Activated CD8-positive, alpha-beta memory T cell treated with anti-CD3 and anti-CD28 coated beads, Interleukin-2, amount 50 U/mL, for 4 hours (primary cell): ENCODE measurements at regions not wholly inside any gene's neighbourhood (a gene's known extent, or its start where the extent isn't known, plus 50 kb on each side); places are given as distances from the start of the nearest gene placed in this dataset.

ENCODE experiments used
- DNase-seq: peaks from one replicate; pipeline ENCODE4 v3.0.0-alpha.2; 2020

DNA sequence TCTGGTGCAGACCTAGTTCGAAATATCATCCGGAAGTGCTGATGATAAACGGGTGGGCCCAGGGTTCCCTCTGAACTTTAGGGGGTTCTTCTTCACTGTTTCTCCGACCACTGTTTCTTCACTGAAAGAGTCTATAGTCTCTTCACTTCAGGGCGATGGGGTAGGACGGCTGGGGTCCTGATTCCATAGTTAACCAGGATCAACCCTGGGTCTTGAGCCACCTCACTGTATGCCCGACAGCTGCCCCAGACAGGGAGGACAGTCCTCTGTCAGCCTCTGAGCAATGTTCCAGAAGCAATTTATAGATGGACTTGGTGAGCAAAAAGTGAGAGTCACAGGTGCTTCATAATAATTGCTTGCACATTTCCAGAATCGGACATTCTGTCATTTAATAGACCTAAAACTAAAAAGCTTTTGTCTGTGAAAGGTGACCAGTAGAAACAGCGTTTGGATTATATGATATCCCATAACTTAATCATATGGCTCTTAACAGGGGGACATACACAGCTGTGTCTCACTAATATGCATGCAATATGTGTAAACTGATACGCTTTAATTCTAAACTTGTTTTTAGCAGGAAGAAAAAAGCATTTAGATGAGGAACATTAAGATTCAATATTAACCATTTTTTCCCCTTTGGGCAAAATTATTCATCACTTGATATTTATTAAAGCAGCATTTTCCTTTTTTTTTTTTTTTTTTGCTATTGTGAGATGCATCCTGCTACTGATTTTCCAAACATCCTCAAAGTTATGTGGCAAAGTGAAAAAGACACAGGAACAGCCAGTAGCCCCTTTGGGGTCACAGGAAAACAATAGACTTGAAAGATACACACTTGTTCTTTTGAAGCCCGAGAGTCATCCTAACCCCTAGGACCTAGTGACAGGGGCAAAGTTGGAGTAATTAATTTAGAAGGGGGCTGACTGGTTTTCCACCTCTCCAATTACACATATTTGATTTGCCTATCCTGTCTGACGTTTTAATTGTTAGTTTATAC is 277.0 kb downstream of the ZNF536 start:
- no peak for DNase-seq

DNA sequence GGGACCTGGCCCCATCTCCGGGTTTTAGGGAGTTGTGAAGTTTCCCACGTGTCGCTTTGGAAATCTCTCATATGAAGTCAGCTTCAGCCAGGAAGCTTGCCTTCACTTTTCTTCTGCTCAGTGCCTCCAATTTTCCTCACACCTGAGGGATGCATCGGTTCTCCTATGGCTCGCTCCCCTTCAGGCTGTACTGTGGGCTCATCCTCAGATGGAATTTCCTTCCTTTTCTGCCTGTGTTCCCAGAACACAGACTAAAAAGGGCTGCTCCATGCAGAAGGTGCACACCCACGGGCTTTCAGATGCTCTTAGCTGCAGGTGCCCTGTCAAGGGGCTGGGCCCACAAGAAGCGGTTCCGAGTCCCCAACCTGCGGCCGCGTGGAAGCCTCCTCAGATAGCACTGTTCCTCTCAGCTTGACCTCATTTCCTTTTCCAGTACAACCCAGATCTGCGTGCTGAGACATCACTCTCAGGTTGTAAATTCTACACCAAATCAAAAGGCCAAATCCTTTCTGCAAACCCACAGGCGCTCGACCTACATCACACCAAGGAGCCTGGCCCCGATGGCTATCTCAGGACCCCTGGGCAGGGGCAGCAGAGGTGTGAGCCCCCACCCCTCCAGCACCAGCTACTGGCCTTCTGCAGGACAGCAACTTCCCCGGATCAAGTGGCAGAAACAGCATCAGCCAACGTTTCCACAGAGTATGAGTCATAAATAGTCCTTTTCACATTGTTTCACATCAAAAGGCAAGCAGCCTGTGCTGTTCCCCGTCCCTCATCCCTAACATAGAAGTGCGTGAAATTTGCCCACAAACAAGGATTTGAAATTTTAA is 275.9 kb downstream of the ZNF536 start:
- DNase-seq = no peak

DNA sequence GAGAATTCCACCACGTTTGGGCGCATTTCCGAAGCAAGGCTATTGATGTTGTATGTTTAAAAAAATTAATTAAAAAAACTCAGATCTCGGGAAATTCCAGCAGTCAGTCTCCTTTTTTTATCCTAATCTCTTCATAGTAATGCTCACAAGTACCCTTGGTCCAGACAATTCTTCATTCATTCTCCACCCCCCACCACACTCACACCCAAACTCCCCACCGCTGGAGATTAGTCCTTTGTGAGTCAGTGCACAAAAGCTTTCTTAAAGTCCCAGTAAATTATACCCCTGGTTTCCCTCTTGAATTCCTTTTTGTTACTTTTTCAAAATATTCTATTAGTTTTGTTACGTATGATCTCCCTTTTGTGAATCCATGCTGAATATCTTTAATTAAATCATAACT is 274.6 kb downstream of the ZNF536 start:
- DNase-seq = no peak

DNA sequence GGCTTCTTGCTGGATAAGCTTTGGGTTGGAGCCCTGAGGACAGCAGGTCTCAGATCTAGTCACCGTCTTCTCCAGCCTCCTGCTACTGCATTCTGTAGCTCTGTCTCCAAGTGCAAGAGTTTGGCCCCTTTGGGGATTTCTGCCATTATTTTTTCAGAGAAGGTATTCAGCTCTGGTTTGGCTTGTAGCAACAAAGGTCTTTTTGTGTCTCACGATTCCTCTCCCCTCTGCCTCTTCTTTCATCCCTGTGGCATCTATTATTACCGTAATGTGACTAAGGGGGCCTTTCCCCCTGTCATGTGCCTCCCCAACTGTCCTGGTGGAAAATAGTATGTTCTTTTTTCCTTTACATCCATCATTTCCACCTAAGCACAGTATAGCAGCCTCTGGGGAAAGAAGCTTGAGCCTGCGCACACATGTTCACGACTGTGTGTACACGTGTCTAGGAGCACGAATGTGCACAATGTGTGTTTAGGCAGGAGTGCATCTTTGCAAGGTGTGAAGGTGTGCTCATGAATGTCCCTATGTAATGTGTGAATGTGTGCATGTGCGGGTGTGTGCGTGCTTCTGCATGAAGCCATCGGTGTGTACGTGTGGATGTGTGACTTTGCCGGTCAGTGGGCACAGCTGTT is 273.9 kb downstream of the ZNF536 start:
- no peak for DNase-seq

DNA sequence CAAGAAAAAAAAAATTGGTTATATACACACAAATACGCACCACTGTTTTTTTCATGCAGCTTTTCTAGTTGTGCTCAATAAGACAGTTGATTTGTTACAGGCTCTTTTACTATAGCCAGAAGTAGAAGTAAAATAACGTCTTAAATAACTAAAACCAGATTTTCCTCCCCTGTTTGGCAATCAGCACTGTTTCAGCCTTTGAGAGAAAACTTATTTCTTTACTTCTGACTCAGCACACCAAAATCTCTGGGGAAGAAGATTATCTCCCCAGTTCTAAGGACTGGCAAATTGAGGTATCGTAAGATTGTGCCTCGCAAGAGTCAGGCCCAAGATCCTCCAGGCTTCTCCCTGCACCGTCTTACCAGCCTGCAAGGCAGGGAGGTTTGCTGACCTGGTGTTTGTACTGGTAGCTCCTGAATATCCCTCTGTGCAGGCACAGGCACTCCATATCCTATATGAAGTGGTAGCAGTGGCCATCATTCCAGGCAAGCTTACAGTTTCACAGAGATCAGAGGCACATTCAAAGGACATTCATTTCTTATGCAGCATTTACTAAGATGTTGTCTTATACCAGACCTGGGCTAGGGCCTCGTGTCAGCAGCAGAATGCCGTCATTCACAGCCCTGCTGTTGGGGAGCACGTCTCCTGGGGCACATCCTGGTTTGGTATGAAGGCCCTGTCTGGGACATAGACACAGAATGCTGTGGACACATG is 268.2 kb downstream of the ZNF536 start:
- DNase-seq = no peak

DNA sequence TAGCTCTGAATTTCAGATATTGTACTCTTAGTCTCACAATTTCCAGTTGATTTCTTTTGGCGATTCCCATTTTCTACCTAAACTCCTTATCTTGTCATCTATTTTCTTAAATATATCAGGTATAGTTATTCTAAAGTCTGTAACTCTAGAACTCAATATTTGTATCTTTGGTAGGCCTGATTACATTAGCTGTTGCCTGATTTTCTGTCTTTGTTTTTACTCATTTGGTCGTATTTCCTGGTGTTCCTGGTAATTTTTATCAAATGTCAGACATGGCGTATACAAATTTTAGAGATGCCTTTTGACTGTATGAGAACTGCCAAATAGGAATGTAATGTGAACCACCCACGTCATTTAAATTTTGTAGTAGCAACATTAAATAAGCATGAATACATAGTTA is 266.7 kb downstream of the ZNF536 start:
- no peak for DNase-seq

DNA sequence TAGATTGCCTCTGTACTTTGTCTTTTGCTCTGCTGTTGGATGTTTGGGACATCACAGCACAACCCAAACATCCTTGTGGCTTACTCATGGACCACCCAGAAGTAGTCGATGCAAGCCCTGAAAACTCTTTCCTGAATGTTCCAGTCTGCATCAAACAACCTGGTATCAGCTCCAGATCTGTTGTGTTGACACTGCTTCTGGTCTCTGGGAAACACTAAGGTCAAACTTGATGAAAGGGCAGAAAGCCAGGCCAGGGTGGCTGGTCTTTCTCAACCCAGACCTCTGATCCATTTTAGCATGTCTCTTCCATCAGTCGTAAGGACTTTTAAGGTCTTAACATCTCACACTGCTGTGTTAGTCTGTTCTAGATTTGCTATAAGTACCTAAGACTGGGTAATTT is 265.7 kb downstream of the ZNF536 start:
- DNase-seq = no peak

DNA sequence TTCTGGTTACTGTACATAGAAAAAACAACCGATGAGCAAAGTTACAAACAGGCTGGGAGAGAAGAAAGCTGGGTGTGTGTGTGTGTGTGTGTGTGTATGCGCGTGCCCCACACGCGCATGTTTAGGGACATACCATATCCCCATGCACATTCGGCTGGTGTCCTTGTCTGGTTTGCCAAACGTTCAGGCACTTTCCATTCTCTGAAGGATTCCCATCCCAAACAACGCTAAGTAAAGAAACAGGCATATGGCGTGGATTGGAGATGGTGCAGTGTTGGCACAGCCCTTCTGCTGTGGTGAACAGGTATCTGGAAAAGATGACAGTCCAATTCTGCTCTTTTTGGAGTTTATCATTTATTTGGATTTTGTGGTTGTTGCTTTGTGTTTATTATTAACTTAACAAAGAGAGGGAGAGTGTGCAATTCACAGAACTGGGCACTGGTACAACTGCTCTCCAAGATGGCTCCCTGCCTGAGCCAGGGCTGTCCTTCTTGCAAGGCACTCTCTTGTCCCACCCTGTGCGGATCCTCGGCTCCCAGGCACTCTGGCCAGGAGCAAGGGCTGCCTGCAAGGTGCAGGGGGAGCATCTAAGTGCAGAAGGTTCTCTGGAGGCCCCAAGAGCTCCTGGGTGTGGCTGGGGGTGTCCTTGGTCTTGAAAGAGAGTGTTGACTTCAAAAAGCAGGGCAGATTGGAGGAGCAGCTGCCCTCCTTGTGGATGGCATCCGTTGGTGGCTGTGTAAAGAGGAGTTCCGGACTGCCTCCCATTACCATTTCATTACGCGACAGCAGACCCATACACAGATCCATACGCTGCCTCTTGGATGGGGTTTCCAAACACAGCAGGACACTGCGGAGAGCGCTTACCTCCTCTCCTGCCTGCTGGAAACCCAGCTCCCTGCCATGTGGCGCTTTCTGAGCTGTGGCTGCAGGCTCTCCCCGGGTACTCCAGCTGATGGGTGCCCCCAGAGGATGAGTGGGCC is 263.1 kb downstream of the ZNF536 start:
- DNase-seq = no peak

DNA sequence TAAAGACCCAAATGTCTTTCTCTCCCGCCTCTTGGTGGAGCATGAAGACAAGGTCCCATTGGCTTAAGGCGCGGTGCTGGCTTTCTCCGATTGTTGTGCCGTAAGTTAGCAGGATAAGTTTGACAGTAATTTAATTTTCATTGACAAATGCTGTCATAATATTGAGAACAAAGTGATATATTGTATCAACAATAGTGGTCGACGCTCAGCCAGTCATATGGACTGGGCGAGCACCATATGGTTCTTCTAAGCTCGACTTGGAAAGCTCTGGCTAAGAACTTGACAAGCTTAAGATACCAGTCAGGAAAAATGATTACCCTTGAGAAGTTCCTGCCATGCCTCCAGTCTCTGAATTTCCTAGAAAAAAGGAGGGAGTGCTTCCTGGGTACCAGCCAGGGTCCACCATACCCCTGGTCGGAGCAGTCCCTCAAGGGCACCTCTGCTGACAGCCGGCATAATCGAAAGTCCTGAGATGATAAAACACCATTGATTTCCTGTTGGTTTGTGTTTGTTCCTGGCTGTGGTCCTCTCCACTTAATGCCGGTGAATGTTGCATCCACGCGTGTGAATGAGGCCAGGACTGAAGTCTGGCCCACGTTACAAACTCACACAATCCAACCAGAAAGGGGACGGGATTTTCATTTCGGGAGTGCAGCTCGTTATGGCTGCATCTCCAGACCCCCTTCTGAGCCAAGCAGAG is 262.1 kb downstream of the ZNF536 start:
- DNase-seq = no peak

DNA sequence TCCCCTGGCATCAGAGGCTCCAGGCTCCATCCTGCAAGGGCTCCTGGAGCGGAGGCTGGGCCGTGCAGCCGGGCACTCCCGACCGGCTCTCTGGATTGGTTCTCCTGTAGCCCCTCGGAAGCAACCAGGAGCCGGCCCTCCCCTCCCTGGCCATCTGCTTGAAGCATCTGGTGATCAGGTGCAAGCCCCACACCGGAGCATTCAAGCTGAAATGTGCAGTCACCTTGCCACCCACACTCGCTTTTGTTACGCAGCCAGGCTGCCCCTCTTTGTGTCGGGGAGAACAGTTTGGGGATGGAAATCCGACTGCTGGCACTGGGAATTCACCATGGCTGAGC is 258.8 kb downstream of the ZNF536 start:
- no peak for DNase-seq

DNA sequence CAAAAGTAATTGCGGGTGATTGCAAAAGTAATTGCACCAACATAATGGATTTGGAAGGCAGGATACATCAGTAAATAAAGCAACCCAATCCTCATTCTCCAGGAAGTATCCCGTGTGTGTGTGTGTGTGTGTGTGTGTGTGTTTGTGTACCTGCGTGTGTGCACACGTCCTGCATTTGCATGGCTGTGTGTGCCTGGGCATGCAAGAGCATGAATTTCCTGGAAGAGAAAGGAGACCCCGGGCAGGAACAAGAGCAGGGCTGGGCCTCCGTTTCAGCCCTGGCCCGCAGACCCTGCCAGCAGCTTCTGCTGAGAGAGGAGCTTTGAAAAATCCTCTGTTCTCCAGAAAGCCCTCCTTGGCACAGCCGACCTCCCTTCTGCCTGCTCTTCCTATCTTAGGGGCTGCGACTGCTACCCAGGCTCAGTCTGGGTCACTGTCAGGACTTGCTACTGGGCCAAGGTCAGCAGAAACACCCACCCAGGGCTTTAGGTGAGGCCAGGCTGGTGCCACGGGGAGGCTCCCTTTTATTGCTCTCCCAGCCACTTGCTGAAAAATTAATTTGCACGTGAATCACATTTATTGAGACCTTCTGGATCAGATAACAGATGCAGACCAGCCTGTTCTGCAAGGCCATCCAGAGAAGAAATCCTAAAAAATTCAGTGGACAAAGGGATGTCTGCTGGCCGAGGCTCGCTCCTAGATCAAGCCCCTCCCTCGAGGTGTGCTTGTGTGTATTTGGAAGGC is 258.3 kb downstream of the ZNF536 start:
- no peak for DNase-seq

DNA sequence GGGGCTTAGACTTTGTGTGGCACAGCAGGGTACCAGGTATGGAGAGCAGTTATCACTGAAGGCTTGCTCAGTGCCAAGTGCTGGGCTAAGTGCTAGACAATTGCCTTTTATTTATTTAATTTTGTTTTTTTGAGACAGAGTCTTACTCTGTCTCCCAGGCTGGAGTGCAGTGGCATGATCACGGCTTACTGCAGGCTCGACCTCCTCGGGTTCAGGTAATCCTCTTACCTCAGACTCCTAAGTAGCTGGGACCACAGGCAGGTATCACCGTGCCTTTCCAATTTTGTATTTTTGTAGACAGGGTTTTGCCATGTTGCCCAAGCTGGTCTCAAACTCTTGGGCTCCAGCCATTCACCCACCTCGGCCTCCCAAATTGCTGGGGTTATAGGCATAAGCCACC is 256.9 kb downstream of the ZNF536 start:
- DNase-seq = no peak

DNA sequence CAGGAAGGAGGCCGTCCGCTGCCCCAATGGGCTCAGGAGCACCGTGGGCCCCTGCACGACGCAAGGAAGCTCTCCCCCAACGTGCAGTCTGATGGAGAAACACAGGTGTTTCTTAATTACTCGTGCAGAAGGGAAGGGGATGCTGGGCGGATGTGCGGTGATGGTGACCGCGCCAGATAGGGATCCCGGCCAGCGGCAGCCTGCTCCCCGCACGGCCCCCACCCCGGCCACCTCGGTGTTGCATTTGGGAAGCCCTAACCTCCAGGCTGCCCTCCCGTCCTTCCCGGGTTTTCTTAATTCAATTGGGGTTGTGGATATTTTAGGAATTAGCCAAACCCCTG is 254.4 kb downstream of the ZNF536 start:
- DNase-seq = no peak

DNA sequence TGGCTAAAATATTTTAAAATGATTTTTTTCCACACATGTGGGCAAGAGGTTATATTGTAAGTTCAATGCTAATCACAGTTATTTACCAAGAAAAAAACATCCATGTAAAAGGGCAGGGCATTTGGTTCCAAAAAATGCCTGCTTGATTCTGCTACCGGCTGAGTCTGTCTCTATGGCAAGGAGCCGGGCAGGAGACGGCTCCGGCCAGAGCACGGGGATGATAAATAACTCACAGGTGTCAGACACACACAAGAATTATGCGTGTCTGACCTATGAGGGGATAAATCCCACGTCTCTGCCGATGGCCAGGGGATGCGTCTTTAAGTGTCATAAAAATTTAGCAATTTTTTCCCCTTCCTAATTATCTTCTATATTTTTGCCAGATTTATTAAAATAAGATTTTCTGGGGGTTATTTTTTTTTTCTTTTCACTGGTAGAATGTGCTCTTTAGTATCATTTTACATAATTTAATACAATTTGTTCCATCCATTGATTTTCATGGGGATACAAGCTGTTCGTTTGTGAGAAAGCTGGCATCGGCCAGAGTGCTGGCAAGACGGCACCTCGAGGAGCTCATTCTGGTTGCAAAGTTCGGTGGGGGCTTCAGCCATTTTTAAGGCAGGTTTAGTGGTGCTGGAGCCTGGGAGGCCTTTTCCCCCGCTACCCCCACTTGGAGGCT is 253.9 kb downstream of the ZNF536 start:
- no peak for DNase-seq

DNA sequence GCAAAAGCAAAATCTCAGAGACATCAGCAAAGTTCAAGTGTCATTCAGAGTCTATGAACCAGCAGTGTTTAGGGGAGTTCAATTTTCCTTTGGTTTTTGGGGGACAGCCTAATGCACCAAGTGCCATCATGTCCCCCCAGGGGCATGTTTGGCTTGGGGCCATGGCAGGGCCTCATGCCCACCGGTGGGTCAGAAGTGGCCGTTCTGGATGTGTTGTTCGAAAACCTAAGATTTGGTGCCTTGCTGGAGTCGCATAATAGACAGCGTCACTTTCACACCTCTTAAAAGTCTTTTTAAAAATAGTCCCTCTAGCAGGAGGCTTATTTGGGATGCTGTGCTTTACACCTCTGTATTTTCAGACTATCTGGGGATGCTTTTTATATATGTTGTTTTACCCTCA is 250.1 kb downstream of the ZNF536 start:
- DNase-seq = no peak

DNA sequence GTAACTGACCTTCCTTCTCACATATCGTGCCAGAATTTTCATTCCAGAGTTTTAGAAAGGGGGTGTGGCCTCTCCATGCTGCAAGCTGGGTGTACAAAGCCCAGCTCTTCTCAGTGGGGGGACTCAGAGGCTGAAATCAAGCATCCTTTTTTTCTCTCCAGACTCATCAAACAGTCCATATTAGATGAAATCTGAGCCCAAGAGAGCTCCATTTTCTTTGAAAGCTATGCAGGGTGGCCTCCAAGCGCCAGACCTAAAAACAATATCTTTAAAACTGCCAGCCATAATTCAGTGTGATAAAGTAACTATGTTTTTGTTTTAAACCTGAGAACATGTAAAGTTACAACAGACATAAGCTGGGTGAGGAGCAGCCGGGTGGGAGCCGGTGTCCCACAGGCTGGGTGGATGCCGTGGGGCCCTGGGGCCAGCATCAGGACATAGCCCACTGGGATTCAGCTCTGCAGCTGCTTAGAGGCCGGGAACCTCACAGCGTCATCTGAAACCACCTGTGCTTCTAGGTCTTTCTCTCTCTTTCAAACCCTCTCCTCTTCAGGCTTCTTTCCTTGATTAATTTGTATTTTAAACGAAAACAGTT is 249.2 kb downstream of the ZNF536 start:
- DNase-seq = no peak

DNA sequence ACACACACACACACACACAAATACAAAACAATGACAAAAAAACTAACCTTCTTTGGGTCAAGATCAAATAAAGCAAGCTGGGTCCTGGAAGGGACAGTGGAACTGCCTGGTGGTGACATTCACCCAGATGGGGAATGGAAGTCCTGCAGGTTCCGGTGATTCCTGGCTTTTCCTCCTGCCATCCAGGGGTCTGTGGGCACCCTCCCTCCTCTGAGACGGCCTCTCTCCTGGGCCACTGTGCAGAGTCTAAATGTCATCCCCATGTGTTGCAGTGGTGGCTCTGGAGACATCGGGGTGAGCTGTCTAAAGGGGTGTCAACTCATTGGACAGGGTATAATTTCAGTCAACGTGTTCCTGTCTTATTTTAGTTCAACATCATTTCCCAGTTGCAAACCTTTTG is 248.2 kb downstream of the ZNF536 start:
- DNase-seq = no peak

DNA sequence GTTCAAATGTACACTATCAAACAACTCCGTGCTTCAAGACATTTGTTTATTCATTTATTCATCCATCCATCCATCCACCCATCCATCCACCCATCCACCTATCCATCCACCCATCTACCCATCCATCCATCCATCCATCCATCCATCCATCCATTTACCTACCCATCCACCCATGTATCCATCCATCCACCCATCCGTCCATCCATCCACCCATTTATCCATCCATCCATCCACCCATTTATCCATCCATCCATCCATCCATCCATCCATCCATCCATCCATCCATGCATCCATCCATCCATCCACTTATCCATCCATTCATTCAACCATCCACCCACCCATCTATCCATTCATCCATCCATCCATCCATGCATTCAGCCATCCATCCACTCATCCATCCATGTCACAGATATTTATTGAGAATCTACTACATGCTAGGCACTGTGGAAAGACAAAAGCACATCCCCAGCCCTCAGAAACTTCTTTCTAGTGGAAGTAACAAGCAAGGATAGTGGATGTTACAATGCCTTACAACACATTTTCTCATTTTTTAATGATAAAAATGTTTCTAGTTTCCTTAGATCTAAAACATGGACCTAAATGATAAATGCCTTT is 237.6 kb downstream of the ZNF536 start:
- DNase-seq = no peak

DNA sequence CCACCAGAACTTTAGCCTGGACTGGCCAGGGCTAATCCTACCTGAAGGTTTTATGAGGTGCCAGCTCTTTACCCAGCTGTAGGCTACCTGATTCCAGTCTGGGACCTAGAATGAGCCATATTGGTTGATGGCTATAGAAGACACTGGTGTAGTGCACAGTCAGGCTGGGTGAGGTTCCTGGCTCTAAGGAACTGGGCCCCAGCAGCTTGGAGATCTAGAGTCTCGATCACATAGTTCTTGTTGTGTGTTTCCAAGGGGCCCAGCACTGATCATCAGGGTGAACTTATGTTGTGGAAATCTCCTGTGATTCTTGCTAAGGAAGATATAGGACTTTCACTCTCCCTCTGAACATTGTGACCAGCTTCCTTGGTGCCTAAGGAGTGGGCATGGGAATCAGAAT is 236.3 kb downstream of the ZNF536 start:
- no peak for DNase-seq
